Breast epithelium (tissue), 4 donors: ENCODE measurements at regions not wholly inside any gene's neighbourhood (a gene's known extent, or its start where the extent isn't known, plus 50 kb on each side); places are given as distances from the start of the nearest gene placed in this dataset.

Experiments used
- DNase-seq, 2 donors: peaks; one replicate each; pipeline ENCODE4 v3.0.0-alpha.2; 2019; ENCODE audit warnings: low spot score in 2 of 2
- H3K27ac ChIP-seq, 2 donors: fragments of 200-600 bp; sonication (generic) in 1 of 2; one replicate each; pipeline ENCODE4 v1.5.1; 2016 to 2019; ENCODE audit warnings: mild to moderate bottlenecking in 1 of 2
- H3K27me3 ChIP-seq, 2 donors: fragments of 200-600 bp; sonication (generic) in 1 of 2; one replicate each; pipeline versions ENCODE4 v1.5.1 to v1.6.0; 2017 to 2019; ENCODE audit warnings: control low read depth in 1 of 2, mild to moderate bottlenecking in 1 of 2
- H3K36me3 ChIP-seq: fragments of 200-600 bp; one replicate; pipeline ENCODE4 v1.5.1; 2019
- H3K4me1 ChIP-seq, 2 donors: fragments of 200-600 bp; sonication (generic); one replicate each; pipeline ENCODE4 v1.5.1; 2016 to 2019; ENCODE audit warnings: control low read depth in 1 of 2
- H3K4me3 ChIP-seq, 3 donors: fragments of 200-600 bp; sonication (generic); 1 replicate in 2 of 3; 2 replicates in 1 of 3; pipeline ENCODE4 v1.5.1; 2016 to 2019; ENCODE audit warnings: mild to moderate bottlenecking in 3 of 3, moderate library complexity in 2 of 3
- H3K9me3 ChIP-seq, 2 donors: fragments of 200-600 bp; sonication (generic) in 1 of 2; one replicate each; pipeline ENCODE4 v1.5.1; 2016 to 2019; ENCODE audit warnings: control low read depth in 1 of 2
- CTCF ChIP-seq, 3 donors: fragments of 450-650 bp; IDR thresholded peaks; one replicate each; pipeline ENCODE4 v1.5.1; 2016 to 2017; ENCODE audit warnings: antibody characterized with exemption in 3 of 3, mild to moderate bottlenecking in 3 of 3, moderate library complexity in 3 of 3
- POLR2A ChIP-seq: fragments of 450-650 bp; IDR thresholded peaks from one replicate; pipeline ENCODE4 v1.6.1; 2016; ENCODE audit warnings: antibody characterized with exemption, mild to moderate bottlenecking, moderate library complexity
- POLR2AphosphoS5 ChIP-seq, 3 donors: sonication (generic); formaldehyde crosslinking; IDR thresholded peaks; one replicate each; pipeline ENCODE4 v1.6.1; 2017; ENCODE audit warnings: antibody characterized with exemption in 3 of 3
- intact Hi-C: fragments of 100-400 bp; cut with DNase I; formaldehyde crosslinking; loops from one replicate; pipeline ENCODE4 v1.15.1; 2023; ENCODE audit warnings: low total_unique reads

- Histone ChIP-seq H3K4me3 (no peak overlapping the region), H3K9me3 (no peaks in the 10 kb centered on the region), H3K36me3 (no peaks in the 10 kb centered on the region), H3K4me1 (no peaks in the 10 kb centered on the region), H3K27me3 (no peaks in the 10 kb centered on the region), H3K27ac (no peak overlapping the region)
- no peak for DNase-seq
- no peak for TF ChIP-seq POLR2A
- no peak for TF ChIP-seq POLR2AphosphoS5 (IDR thresholded peaks at IDR 0.05)
- TF ChIP-seq CTCF (IDR thresholded peaks at IDR 0.05) = no peak
- intact Hi-C loops = no loop called here
Observed at GRCh38 chr4:180234730-180235129, 2008.5 kb upstream of the TENM3 start.

- intact Hi-C loops = no loop called here
- DNase-seq = no peak
- H3K9me3 ChIP-seq = no peaks in the 10 kb centered on the region
- H3K36me3 ChIP-seq = no peaks in the 10 kb centered on the region
- no peak overlapping the region for H3K4me3 ChIP-seq
- H3K27me3 ChIP-seq = no peaks in the 10 kb centered on the region
- H3K27ac ChIP-seq = no peak overlapping the region
- no peaks in the 10 kb centered on the region for H3K4me1 ChIP-seq
- no peak for TF ChIP-seq CTCF (IDR thresholded peaks at IDR 0.05)
- no peak for TF ChIP-seq POLR2A
- no peak for TF ChIP-seq POLR2AphosphoS5 (IDR thresholded peaks at IDR 0.05)
Observed at GRCh38 chr4:180240670-180241069, 2002.5 kb upstream of the TENM3 start.

- Histone ChIP-seq H3K4me3 (no peak overlapping the region), H3K9me3 (no peaks in the 10 kb centered on the region), H3K27ac (no peak overlapping the region), H3K27me3 (no peaks in the 10 kb centered on the region), H3K4me1 (no peaks in the 10 kb centered on the region), H3K36me3 (no peaks in the 10 kb centered on the region)
- TF ChIP-seq POLR2A (no peak), POLR2AphosphoS5 (IDR thresholded peaks at IDR 0.05) (no peak), CTCF (IDR thresholded peaks at IDR 0.05) (no peak)
- DNase-seq = no peak
- intact Hi-C loops = no loop called here
Observed at GRCh38 chr4:180253419-180253818, 1989.8 kb upstream of the TENM3 start.

DNA sequence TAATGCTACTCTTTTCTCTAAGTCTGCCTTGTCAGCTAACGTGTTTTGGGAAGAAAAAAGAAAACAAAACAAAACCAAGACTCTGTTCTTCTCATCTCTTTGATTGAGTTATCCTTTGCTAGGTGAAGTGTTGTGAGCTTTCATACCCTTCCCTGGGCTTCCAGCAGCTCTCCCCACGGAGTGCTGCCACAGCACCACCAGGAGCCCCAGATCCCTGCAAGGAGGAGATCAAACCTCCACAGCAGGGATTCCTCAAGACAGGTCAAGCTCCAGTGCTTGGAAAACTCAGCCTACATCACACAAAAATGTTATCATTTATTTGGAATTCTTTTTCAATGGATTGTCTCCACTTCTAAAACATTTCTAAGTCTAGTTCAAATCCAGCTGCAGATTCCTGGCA lies 1981.9 kb upstream of the TENM3 start:
- H3K4me3 ChIP-seq = no peak overlapping the region
- H3K36me3 ChIP-seq = no peaks in the 10 kb centered on the region
- no peak for DNase-seq
- no peaks in the 10 kb centered on the region for H3K4me1 ChIP-seq
- no peaks in the 10 kb centered on the region for H3K9me3 ChIP-seq
- no peaks in the 10 kb centered on the region for H3K27me3 ChIP-seq
- no peak overlapping the region for H3K27ac ChIP-seq
- no peak for TF ChIP-seq POLR2A
- TF ChIP-seq CTCF (IDR thresholded peaks at IDR 0.05) = no peak
- TF ChIP-seq POLR2AphosphoS5 (IDR thresholded peaks at IDR 0.05) = no peak
- intact Hi-C loops = no loop called here

DNA sequence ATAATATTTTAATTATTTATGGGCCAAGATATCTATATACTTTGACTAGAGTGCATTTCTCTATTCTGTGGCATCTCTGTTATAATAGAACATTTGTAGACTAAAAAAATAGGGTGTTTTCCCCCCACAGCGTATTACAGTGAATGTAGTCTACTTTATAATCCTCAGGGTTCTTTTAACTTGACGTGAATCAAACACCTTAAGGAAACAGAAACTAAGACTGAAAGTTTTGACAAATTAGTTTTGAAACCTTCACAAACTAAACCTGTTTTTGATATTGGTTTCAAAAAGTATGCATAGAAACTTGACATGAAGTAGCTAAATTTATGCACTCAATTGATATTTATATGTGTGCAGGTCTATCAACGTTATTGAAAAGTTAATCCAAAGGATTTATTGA lies 1963.1 kb upstream of the TENM3 start:
- TF ChIP-seq POLR2A = no peak
- no peak for TF ChIP-seq POLR2AphosphoS5 (IDR thresholded peaks at IDR 0.05)
- TF ChIP-seq CTCF (IDR thresholded peaks at IDR 0.05) = no peak
- no peak for DNase-seq
- Histone ChIP-seq H3K4me3 (no peak overlapping the region), H3K9me3 (no peaks in the 10 kb centered on the region), H3K4me1 (no peaks in the 10 kb centered on the region), H3K36me3 (no peaks in the 10 kb centered on the region), H3K27me3 (no peaks in the 10 kb centered on the region), H3K27ac (no peak overlapping the region)
- intact Hi-C loops = no loop called here
